H1 (cell line): ENCODE measurements at regions not wholly inside any gene's neighbourhood (a gene's known extent, or its start where the extent isn't known, plus 50 kb on each side); places are given as distances from the start of the nearest gene placed in this dataset.

Experiments used
- CHD7 ChIP-seq: fragments of 300-600 bp; sonication (generic); IDR thresholded peaks from 2 replicates; pipeline ENCODE4 v1.7.1; 2012; ENCODE audit warnings: low read length, moderate library complexity, mild to moderate bottlenecking, inconsistent platforms; ENCODE audit not compliant: insufficient replicate concordance

- no peak for TF ChIP-seq CHD7
- TF ChIP-seq, all 59 proteins: peak for 0
These were observed 55.0 kb upstream of the SI start (continued) for GRCh38 chr3:165133188-165133899.
